ENCODE measurements at regions not wholly inside any gene's neighbourhood (a gene's known extent, or its start where the extent isn't known, plus 50 kb on each side); places are given as distances from the start of the nearest gene placed in this dataset.
"Not testable (repeated sequence)": the region's sequence is repeated elsewhere in the genome, so short reads cannot be mapped to it uniquely, and the experiment has no call there.

DNA sequence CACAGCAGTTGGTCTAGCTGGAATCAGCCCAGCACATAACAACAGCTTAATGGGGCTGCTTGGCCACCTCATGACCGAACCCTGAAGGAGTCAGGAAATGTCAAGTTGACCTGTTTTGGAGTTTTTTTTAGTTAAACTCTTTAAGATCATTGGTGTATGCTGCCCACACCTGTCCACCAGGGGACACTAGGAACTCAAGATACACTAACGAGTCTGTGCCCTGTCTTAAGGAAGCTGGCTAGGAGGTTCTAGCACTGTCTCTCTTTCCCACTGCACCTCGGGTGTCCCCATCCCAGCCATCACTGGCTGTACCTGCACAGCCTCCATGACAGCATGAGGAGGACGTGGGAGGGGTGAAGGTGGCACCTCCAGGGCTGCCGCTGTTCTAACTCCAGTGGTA, 364.9 kb upstream of the SOX1 start:
- POLR2A ChIA-PET (ENCODE audit: low non-redundant PET); H3K27me3 ChIP-seq (replicated peaks; ENCODE audit: insufficient read depth, low read depth, low read length, poor library complexity); DNase-seq (ENCODE audit: low spot score); H3K4me1 ChIP-seq (ENCODE audit: insufficient read depth, low read length, poor library complexity, severe bottlenecking); BruUV-seq (replicated peaks); intact Hi-C loops (cut with micrococcal nuclease; ENCODE audit: unreplicated experiment); CTCF ChIA-PET; H3K9me3 ChIP-seq (ENCODE audit: low read depth, low read length, poor library complexity, severe bottlenecking); H3K36me3 ChIP-seq (ENCODE audit: insufficient read depth, low read length, poor library complexity, severe bottlenecking); H3K27ac ChIP-seq (ENCODE audit: low read depth, low read length, poor library complexity, severe bottlenecking); H3K4me3 ChIP-seq (ENCODE audit: low read depth, low read length, poor library complexity, severe bottlenecking): not testable (repeated sequence)
